HepG2 (cell line): ENCODE measurements at regions not wholly inside any gene's neighbourhood (a gene's known extent, or its start where the extent isn't known, plus 50 kb on each side); places are given as distances from the start of the nearest gene placed in this dataset.

Source experiments
- ATAC-seq: fragments of 200-7000 bp; cut with Tn5 transposase; 3 replicates; pipeline ENCODE4 v1.9.1; 2020; ENCODE audit warnings: mild to moderate bottlenecking, moderate library complexity
- BruUV-seq: library from RNA; stranded (reverse); fragments of 400-500 nt; replicated peaks from 2 replicates; lab custom pipeline; 2021; lab: Mats Ljungman, UMichigan
- CTCF ChIA-PET: fragments of 300-600 bp; formaldehyde crosslinking; extraction: SDS; loops from one replicate; lab custom pipeline; 2021; ENCODE audit warnings: low total read pairs, inconsistent platforms, low intra/inter-chr PET ratio; lab: Yijun Ruan, JAX
- POLR2A ChIA-PET: fragments of 350-600 bp; sonication (Branson Sonifier 250); formaldehyde crosslinking; loops from one replicate; lab custom pipeline; 2020; ENCODE audit warnings: antibody characterized with exemption, inconsistent platforms; lab: Yijun Ruan, JAX
- DNase-seq: peaks from one replicate; pipeline ENCODE4 v3.0.0-alpha.2; 2015; ENCODE audit warnings: low spot score
- FAIRE-seq: peaks from 3 replicates; lab custom pipeline; 2011; peaks lifted over from hg19 to GRCh38; lab: Jason Lieb, UNC
- H2AFZ ChIP-seq: one replicate; pipeline ENCODE4 v1.6.1; 2011; ENCODE audit warnings: low read length, inconsistent platforms
- H3K27ac ChIP-seq: fragments of 300-600 bp; 3 replicates; pipeline ENCODE4 v1.8.0; 2011; ENCODE audit warnings: mixed run types, mild to moderate bottlenecking, mixed read lengths, low read length, inconsistent platforms; ENCODE audit not compliant: insufficient read depth; ENCODE audit errors: extremely low read length
- H3K27me3 ChIP-seq, 2 experiments: fragments of 200-600 bp in 1 of 2; 2 replicates in 1 of 2; 3 replicates in 1 of 2; pipeline versions ENCODE4 v1.6.0 to v1.8.0; 2011; ENCODE audit warnings: low read length in 2 of 2, mild to moderate bottlenecking in 2 of 2, moderate library complexity in 2 of 2, inconsistent platforms in 1 of 2; ENCODE audit not compliant: insufficient read depth in 2 of 2, control insufficient read depth in 1 of 2
- H3K36me3 ChIP-seq, 2 experiments: fragments of 200-600 bp in 1 of 2; replicated peaks in 1 of 2; 2 replicates in 1 of 2; 3 replicates in 1 of 2; pipeline versions ENCODE4 v1.5.1 to v1.8.0; 2011; ENCODE audit warnings: low read length in 2 of 2, inconsistent platforms in 1 of 2; ENCODE audit not compliant: insufficient read depth in 2 of 2, control insufficient read depth in 1 of 2
- H3K4me1 ChIP-seq: 2 replicates; pipeline ENCODE4 v1.5.1; 2012; ENCODE audit warnings: low read length, inconsistent platforms; ENCODE audit not compliant: insufficient read depth
- H3K4me2 ChIP-seq: 2 replicates; pipeline ENCODE4 v1.6.0; 2011; ENCODE audit warnings: low read depth, low read length, inconsistent platforms
- H3K4me3 ChIP-seq, 3 experiments: fragments of 200-600 bp in 1 of 3; sonication (generic), shearing (Covaris generic) in 1 of 3; replicated peaks in 1 of 3; 2 replicates each; pipeline ENCODE4 v1.5.1; 2011 to 2016; ENCODE audit warnings: low read length in 3 of 3, inconsistent platforms in 2 of 3, low read depth in 2 of 3, mild to moderate bottlenecking in 2 of 3, control low read depth in 1 of 3, mixed read lengths in 1 of 3; ENCODE audit not compliant: insufficient read depth in 1 of 3
- H3K79me2 ChIP-seq: one replicate; pipeline ENCODE4 v1.6.1; 2011; ENCODE audit warnings: low read length, inconsistent platforms; ENCODE audit not compliant: insufficient read depth
- H3K9ac ChIP-seq: 2 replicates; pipeline ENCODE4 v1.6.0; 2011; ENCODE audit warnings: mild to moderate bottlenecking, low read depth, low read length, inconsistent platforms; ENCODE audit not compliant: insufficient read depth
- H3K9me3 ChIP-seq: 2 replicates; pipeline ENCODE4 v1.5.1; 2012; ENCODE audit warnings: mild to moderate bottlenecking, low read length
- H4K20me1 ChIP-seq: 2 replicates; pipeline ENCODE4 v1.6.0; 2011; ENCODE audit warnings: inconsistent platforms, mild to moderate bottlenecking, low read length, moderate library complexity; ENCODE audit not compliant: insufficient read depth
- AGO2 ChIP-seq: fragments of 200-400 bp; formaldehyde crosslinking; optimal IDR thresholded peaks from 2 replicates; pipeline ENCODE3; 2017; ENCODE audit warnings: mild to moderate bottlenecking, low read depth, low read length, moderate library complexity
- CBX1 ChIP-seq: IDR thresholded peaks from one replicate; pipeline ENCODE4 v1.6.1; 2016; ENCODE audit warnings: antibody characterized with exemption, low read depth
- EEA1 ChIP-seq: sonication (generic); formaldehyde crosslinking; IDR thresholded peaks from 2 replicates; pipeline ENCODE4 v1.5.1; 2020; ENCODE audit warnings: mild to moderate bottlenecking, missing genetic modification reagents, borderline replicate concordance
- ISL2 ChIP-seq: sonication (generic); formaldehyde crosslinking; IDR thresholded peaks from 2 replicates; pipeline ENCODE4 v1.5.0; 2020; ENCODE audit warnings: missing genetic modification reagents
- NR2F6 ChIP-seq, 2 experiments: IDR thresholded peaks; 2 replicates each; pipeline ENCODE4 v1.6.1; 2016; ENCODE audit warnings: antibody characterized with exemption in 1 of 2, mild to moderate bottlenecking in 1 of 2
- POLR2AphosphoS5 ChIP-seq: IDR thresholded peaks from 2 replicates; pipeline ENCODE4 v1.6.1; 2012; ENCODE audit warnings: low read depth, low read length
- STAG1 ChIP-seq: sonication (generic); formaldehyde crosslinking; IDR thresholded peaks from 2 replicates; pipeline ENCODE4 v1.4.0; 2020; ENCODE audit warnings: missing genetic modification reagents
- YEATS2 ChIP-seq: sonication (generic); formaldehyde crosslinking; IDR thresholded peaks from 2 replicates; pipeline ENCODE4 v1.4.0; 2020; ENCODE audit warnings: missing genetic modification reagents, borderline replicate concordance
- ZFP62 ChIP-seq: sonication (generic); formaldehyde crosslinking; IDR thresholded peaks from 2 replicates; pipeline ENCODE4 v1.4.0; 2020; ENCODE audit warnings: missing genetic modification reagents
- WGBS: methylation state at CpG from one replicate; pipeline ENCODE4 v1.1.6; 2017; ENCODE audit warnings: low lambda C conversion rate; 5-methylcytosine and 5-hydroxymethylcytosine counted together
- in situ Hi-C: cut with HindIII; loops from 2 replicates; pipeline ENCODE4 v1.10.0; 2017; ENCODE audit warnings: low pct_unique_long_range_greater_than_20kb; ENCODE audit not compliant: extremely low pct_ligation_motif_present
- intact Hi-C: fragments of 100-400 bp; cut with micrococcal nuclease; formaldehyde crosslinking; loops from one replicate; pipeline ENCODE4 v1.10.0; 2022; ENCODE audit not compliant: unreplicated experiment
- TF ChIP-seq, protein P1 (sequence below), 2 experiments: sonication (generic) in 1 of 2; formaldehyde crosslinking in 1 of 2; IDR thresholded peaks; 2 replicates each; pipeline versions ENCODE4 v1.6.1 to v1.9.0; 2014 to 2022; ENCODE audit warnings: antibody characterized with exemption in 1 of 2, borderline replicate concordance in 1 of 2, inconsistent platforms in 1 of 2, low read depth in 1 of 2, missing genetic modification reagents in 1 of 2
- TF ChIP-seq, protein P2 (sequence below): sonication (generic); formaldehyde crosslinking; IDR thresholded peaks from 2 replicates; pipeline ENCODE4 v1.8.0; 2022; ENCODE audit warnings: mild to moderate bottlenecking, missing genetic modification reagents, moderate library complexity

DNA sequence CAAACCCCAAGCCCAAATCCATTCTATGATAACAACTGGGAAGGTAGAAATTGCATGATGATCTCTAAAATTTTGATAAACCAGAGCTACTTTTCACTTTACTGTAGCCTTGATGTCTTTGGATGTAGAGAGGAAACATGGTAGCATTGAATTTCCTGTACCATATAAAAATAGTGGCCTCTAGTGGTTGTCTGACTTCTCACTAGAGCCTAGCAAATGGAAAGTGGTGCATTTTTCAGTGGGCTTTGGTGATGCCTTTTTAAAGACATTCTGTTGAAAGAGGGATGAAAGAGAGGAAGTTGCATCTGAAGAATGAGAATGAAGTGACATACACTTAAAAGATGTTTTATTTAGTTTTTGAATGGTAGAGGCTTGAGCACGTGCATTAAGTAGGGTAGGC, 662.2 kb downstream of the XIRP2 start (continued):
- TF ChIP-seq STAG1 (CRISPR knock-in tag) (peak; percentile 69), EEA1 (CRISPR knock-in tag) (no peak), ISL2 (CRISPR knock-in tag) (no peak), AGO2 (no peak), CBX1 (no peak), POLR2AphosphoS5 (no peak), NR2F6 (IDR thresholded peaks at IDR 0.05) (no peak), NR2F6 (CRISPR knock-in tag; IDR thresholded peaks at IDR 0.05) (no peak)

DNA sequence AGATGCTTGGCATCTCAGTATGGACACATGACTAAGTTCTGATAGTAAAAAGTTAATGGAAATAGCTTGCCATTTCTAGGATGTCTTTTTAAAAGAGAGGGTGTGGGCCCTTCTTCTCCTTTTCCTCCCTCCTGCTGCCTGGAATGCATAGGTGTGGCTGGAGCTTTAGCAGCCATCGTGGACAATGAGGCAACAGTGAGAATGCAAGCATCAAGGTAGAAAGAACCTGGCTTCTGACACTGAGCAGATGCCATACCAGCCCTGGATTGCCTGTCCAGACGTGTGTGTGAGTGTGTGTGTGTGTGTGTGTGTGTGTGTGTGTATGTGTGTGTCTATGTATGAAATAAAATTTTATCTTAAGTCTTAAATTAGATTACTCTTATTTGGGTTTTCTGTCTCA, 660.1 kb downstream of the XIRP2 start:
- H3K9me3 ChIP-seq: no peaks in the 10 kb centered on the region
- FAIRE-seq (no peak), DNase-seq (no peak), ATAC-seq (no peak)
- H4K20me1 ChIP-seq: no peaks in the 10 kb centered on the region
- H3K4me3 ChIP-seq: no peak overlapping the region
- ChIA-PET CTCF (no interaction called here), POLR2A (no interaction called here)
- in situ Hi-C loops: loop anchor here (25.0 kb wide), 1 partner anchor 564 kb away; no protein-coding TSS in a partner anchor
- no peak overlapping the region for H3K4me2 ChIP-seq
- no peak overlapping the region for H3K9ac ChIP-seq
- intact Hi-C loops: no loop called here
- peaks cover 10% of the 10 kb centered on the region for H3K4me1 ChIP-seq
- 2% methylated on average over 2 of the region's 2 CpGs for WGBS
- H3K27ac ChIP-seq: no peak overlapping the region
- no peaks in the 10 kb centered on the region for H3K36me3 ChIP-seq
- BruUV-seq: no TSS peak
- no peaks in the 10 kb centered on the region for H3K27me3 ChIP-seq
- H3K79me2 ChIP-seq: no peaks in the 10 kb centered on the region
- TF ChIP-seq CBX1 (no peak), ZFP62 (CRISPR knock-in tag) (no peak), YEATS2 (CRISPR knock-in tag) (no peak)
- TF ChIP-seq, protein P1, sequence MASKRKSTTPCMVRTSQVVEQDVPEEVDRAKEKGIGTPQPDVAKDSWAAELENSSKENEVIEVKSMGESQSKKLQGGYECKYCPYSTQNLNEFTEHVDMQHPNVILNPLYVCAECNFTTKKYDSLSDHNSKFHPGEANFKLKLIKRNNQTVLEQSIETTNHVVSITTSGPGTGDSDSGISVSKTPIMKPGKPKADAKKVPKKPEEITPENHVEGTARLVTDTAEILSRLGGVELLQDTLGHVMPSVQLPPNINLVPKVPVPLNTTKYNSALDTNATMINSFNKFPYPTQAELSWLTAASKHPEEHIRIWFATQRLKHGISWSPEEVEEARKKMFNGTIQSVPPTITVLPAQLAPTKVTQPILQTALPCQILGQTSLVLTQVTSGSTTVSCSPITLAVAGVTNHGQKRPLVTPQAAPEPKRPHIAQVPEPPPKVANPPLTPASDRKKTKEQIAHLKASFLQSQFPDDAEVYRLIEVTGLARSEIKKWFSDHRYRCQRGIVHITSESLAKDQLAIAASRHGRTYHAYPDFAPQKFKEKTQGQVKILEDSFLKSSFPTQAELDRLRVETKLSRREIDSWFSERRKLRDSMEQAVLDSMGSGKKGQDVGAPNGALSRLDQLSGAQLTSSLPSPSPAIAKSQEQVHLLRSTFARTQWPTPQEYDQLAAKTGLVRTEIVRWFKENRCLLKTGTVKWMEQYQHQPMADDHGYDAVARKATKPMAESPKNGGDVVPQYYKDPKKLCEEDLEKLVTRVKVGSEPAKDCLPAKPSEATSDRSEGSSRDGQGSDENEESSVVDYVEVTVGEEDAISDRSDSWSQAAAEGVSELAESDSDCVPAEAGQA (IDR thresholded peaks at IDR 0.05; ENCODE audit: low read depth): no peak
- TF ChIP-seq, protein P1 (CRISPR knock-in tag; IDR thresholded peaks at IDR 0.05; ENCODE audit: borderline replicate concordance): no peak
- TF ChIP-seq, protein P2, sequence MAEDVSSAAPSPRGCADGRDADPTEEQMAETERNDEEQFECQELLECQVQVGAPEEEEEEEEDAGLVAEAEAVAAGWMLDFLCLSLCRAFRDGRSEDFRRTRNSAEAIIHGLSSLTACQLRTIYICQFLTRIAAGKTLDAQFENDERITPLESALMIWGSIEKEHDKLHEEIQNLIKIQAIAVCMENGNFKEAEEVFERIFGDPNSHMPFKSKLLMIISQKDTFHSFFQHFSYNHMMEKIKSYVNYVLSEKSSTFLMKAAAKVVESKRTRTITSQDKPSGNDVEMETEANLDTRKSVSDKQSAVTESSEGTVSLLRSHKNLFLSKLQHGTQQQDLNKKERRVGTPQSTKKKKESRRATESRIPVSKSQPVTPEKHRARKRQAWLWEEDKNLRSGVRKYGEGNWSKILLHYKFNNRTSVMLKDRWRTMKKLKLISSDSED: no peak
- no peak overlapping the region for H2AFZ ChIP-seq
